ENCODE measurements at regions not wholly inside any gene's neighbourhood (a gene's known extent, or its start where the extent isn't known, plus 50 kb on each side); places are given as distances from the start of the nearest gene placed in this dataset.

DNA sequence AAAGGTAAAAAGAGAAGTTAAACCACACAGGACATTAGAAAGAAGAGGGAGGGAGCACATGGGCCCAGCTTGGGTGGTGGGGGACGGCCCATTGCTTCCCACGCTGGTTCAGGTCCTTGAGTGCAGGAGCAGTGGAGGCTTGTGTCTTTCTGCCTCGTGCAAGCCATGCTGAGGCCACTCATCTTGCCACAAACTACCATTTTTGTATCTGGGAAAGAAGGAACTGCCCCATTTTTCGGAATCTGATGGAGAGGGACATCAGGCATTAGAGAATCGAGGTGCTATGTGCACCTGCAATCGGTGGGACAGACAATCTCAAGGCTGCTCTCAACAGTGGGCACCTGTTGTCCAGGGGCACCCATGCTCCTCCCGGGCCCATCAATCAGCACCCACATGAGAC is 234.5 kb downstream of the KLF13 start:
- intact Hi-C loops (cut with DNase I): no loop called here
- no peak for DNase-seq (ENCODE audit: low spot score)

DNA sequence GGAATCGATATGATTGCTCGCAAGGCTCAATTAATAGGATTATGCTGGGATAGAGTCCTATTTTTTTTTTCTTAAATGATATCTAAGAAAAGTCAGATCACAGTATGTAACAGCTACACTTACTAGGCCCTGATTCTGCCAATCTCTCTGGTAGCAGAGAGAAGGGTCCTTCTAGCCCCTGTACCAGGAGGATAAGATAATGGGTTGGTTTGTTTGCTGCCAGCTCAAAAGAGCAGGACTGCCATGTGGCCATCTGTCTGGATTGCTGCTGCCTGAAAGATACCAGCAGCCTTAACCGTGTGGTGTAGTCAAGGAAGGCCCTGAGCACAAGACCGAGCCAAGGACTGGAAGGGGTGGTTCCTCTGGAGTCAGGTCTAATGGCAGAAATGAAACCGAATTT is 236.4 kb downstream of the KLF13 start:
- DNase-seq (ENCODE audit: low spot score): no peak
- intact Hi-C loops (cut with DNase I): no loop called here

DNA sequence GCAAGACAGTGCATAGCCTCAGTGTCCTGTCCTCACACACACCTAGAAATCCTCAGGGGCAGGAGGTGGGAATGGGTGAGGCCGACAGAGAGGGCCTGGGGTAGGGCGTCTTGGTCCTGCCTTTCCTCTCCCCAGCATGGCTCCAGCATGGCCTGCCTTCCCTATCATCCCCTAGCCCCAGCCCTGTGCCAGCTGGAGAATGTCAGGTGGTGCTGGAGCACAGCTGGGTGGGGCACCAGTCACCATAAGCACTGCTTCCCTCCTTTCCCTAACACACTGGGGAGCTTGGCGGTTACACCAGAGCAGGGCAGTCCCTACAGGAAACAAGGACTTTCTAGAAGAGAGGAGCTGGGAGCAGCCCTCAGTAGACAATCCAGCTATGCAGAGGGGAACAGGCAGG is 236.8 kb downstream of the KLF13 start:
- intact Hi-C loops (cut with DNase I): no loop called here
- DNase-seq (ENCODE audit: low spot score): no peak

DNA sequence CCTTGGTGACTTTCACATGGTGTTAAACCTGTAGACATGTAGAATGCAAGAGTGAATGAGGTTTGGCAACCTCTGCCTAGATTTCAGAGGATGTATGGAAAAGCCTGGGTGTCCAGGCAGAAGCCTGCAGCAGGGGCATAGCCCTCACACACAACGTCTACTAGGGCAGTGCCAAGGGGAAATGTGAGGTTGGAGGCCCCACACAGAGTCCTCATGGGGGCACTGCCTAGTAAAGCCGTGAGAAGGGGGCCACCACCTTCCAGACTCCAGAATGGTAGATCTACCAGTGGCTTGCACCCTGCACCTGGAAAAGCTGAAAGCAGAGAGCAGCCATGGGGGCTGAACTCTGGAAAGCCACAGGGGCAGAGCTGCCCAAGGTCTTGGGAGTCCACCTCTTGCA is 241.2 kb downstream of the KLF13 start:
- intact Hi-C loops (cut with DNase I): no loop called here
- no peak for DNase-seq (ENCODE audit: low spot score)

DNA sequence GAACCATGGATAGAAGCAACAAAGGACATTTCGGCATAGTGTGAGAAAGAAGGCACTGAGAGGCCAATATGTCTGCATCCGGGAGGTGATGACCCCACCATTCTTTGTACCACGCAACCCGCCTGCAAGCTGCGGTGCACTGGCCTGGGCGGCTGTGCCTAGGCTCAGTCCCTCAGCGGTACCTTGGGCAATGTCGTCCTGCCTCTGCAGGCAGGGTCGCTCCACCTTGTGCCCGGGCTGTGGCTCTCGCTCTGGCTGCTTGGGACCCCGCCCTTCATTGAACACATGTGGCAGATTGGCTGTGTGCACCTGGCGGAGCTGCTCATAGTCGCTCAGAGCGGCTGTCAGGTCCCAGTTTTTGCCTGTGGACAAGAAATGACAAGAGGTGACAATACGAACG is 243.2 kb downstream of the KLF13 start:
- no peak for DNase-seq (ENCODE audit: low spot score)
- intact Hi-C loops (cut with DNase I): no loop called here

DNA sequence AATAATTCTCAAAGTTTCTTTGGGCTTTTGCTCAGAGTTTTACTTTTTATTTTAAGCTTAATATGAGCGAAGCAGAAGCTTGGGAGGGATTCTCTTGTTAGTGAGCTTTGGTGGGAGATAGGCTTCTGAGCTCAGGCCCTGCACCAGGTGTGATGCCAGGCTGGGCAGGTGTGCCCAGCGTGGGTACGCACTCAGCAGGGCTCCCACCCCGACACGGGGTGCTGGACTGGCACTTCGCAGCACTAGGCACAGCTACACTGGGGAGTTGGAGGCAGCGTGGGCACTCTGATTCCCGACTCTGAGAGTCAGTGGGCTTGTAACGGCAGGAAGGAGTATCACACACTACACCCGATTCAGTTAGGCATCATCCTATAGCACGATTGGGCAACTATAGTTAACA is 244.0 kb downstream of the KLF13 start:
- intact Hi-C loops (cut with DNase I): no loop called here
- peak; percentile 66 for DNase-seq (ENCODE audit: low spot score)

DNA sequence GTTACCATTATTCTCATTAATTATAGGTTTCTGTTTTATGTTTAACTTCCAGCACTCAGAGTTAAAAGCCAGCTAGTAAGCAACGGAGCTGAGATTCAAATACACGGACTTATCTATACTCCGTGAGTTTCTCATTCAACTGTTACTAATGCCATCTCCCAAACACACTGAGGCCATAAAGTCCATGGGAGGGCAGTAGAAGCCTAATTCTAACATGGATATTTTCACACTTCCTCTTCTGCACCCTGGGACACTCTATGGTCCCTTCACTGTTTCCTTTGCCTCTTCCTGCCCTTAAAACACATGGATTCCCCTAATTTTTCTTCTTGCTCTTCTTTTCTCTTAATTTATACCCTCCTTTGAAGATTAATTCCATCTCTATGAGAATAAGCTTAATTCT is 245.0 kb downstream of the KLF13 start:
- intact Hi-C loops (cut with DNase I): no loop called here
- DNase-seq (ENCODE audit: low spot score): no peak

DNA sequence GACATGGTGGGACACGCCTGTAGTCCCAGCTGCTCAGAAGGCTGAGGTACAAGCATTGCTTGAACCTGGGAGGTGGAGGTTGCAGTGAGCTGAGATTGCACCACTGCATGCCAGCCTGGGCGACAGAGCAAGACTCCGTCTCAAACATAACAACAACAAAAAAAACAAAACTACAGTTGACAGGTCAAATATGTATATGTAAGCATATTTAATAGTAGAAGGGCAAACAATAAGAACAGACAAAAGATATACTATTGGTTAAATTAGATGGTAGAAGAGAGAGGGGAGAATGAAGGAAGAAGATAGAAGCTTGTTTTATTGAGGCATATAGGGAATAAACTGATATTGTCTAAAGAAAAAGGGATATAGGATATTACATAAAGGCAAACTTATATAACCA is 247.1 kb downstream of the KLF13 start:
- intact Hi-C loops (cut with DNase I): no loop called here
- DNase-seq (ENCODE audit: low spot score): no peak

DNA sequence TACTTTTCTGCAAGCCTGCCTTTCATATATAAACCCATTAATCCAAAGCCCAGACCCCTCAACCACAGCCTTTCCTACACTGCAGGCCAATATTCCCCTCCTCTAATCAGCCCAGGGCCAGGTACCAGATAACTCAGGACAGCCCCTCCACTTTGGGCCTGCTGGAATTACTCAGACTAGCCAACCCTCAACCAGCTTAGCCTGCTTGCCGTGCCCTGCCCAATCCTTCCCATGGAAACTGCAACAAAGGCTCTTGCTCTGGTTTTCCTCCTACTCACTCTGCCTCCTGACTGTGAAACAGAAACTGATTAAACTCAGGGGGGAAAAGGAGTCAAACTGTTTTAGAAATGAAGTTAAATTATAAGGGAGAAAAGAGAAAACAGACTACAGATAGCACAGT is 248.1 kb downstream of the KLF13 start:
- DNase-seq (ENCODE audit: low spot score): no peak
- intact Hi-C loops (cut with DNase I): no loop called here

DNA sequence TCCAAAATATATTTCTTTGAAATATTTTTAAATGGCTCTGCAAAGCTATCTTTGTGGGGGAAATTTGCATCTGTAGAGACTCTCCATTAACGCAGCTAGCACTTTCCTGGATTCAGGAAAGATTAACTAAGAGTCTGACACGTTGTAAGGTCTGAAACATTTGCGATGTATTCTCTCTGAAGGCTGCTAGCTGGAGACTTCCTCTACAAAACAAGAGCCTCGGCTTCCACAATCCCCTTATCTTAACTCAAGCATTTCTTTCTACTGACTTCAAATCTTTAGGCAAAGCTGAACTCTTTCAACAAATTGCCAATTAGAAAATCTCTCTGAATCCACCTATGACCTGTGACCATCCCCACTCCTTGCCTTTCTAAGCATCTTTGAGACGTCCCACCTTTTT is 250.5 kb downstream of the KLF13 start:
- DNase-seq (ENCODE audit: low spot score): no peak

DNA sequence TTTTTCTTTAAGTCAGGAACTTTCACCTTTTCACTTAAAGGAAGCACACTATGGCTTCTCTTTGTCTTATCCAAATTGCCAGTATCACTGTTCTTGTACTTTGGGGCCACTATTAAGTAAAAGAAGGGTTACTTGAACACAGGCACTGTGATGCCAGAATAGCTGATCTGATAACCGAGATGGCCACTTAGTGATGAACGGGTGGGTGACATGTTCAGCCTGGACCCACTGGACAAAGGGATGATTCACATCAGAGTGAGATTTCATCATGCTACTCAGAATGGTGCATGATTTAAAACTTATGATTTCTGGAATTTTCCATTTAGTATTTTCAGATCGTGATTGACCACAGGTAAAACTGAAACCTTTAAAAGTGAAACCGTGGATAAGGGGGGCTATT is 252.6 kb downstream of the KLF13 start:
- no peak for DNase-seq (ENCODE audit: low spot score)
- intact Hi-C loops (cut with DNase I): no loop called here

More for the DNA sequence above, 250.5 kb downstream of the KLF13 start:
- intact Hi-C loops (cut with DNase I): no loop called here

DNA sequence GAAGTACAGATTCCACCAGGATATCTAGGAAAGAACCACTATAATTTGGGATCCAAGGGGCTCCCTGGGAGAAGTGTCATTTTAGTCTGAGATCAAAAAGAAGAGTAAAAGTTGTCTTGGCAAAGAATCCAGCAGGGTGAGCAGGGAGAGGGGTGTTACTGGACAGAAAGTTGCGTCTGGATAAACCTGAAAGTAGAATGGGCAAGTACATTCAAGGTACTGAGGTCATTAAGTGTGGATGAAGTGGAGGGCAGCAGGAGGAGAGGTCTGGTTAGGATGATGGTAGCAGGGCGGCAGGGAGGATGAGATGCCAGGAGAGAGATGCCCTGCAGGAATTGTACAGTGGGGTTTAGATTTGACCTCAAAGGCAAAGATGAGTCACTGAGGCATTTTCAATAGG is 253.3 kb downstream of the KLF13 start:
- intact Hi-C loops (cut with DNase I): no loop called here
- no peak for DNase-seq (ENCODE audit: low spot score)

DNA sequence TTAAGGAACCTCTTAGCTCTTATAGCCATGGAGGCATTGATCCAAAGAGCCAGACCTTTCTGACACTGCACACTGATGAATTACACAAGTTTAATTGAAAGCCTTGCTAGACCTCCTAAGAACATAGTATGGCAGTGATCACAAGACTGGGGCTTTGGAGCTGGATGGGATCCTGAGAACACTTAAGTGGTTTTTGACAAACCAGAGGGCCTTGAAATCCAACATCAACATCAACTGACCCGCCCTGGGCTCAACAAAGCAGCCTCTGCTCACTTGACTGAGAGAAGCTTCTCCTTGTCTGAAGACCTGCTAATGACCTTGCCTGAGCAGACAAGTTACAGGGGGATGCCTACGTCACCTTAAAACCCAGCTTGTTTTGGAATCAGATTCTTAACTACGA is 257.6 kb downstream of the KLF13 start:
- no peak for DNase-seq (ENCODE audit: low spot score)
- intact Hi-C loops (cut with DNase I): no loop called here

DNA sequence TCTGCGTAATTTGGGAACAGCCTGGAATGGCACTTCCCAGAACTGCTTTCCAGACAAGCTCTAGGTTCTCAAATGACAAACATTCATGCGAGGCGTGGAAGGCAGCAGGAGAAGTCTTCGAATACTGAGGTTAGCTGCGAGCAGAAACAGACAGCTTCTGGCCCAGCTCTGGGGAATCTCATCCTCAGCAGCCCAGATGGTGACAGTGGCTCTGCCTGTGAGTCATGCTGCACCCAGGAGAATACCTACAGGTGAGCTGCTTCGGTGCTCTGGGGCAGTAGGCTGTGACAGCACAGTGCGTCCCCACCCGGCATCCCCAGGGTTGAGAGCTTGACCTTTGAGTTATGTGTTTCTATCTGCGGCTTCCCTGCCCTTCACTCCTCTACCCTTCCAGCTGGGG is 258.6 kb downstream of the KLF13 start:
- no peak for DNase-seq (ENCODE audit: low spot score)
- intact Hi-C loops (cut with DNase I): no loop called here

DNA sequence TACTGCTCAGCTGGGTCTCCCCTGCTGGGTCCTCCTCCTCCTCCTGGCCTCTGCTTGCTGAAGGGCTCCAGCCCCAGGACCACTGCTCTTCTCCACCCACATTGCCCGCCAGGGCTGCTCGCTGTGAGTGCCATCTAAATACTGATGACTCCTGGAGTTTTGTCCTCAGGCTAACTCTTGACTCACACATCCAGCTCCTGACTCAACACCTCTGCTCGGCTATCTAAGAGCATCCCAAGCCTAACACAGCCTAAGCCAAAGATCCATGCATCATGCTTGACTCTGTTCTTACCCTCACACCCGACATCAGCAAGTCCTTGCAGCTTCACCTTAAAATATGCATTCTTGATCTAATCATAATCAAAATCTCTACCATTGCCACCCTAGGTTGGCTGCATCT is 260.2 kb downstream of the KLF13 start:
- DNase-seq (ENCODE audit: low spot score): no peak
- intact Hi-C loops (cut with DNase I): no loop called here

DNA sequence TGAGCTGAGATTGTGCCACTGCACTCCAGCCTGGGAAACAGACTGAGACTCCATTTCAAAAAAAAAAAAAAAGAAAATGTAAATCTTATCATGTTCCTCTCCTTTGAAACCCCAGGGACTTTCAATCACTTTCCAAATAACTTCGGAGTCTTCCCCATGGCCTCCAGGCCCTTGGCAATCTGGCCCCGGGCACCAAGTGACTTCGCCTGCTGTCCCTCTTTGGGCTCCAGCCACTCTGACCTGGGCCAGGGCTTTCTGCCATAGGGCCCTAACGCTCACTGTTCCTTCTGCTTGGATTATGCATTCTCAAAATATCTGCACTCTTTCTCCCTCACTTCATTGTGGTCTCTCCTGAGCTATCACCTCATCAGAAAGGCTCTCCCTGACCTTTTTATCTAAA is 260.9 kb downstream of the KLF13 start:
- no peak for DNase-seq (ENCODE audit: low spot score)
- intact Hi-C loops (cut with DNase I): no loop called here

DNA sequence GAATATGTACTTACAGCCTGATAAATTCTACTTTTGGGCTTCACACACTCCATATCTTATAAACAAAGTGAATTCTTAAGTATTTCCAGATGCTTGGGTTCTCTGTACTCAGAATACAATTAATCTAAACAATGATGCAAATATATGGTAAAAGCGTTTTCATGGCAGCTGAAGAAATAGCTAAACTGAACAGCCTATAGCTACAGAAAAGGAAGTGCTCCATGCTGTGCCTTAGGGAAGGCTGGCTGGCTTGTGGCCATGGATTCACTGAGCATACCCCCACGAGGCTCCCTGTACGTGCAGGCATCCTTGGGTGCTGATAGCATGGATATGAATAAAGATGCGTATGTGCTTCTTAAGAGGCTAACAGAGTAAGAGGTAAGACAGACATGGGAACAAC is 264.0 kb downstream of the KLF13 start:
- intact Hi-C loops (cut with DNase I): no loop called here
- no peak for DNase-seq (ENCODE audit: low spot score)

DNA sequence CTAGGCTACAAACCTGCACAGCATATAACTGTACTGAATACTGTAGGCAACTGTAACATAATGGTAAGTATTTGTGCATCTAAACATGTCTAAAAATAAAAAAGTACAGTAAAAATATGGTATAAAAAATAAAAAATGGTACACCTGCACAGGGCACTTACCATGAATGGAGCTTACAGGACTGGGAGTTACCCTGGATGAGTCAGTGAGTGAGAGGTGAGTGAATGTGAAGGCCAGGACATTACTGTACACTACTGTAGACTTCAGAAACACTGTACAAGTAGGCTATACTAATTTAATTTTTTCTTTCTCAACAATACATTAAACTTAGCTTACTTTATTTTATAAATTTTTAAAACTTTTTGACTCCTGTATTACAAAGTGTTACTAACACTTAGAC is 265.3 kb downstream of the KLF13 start:
- intact Hi-C loops (cut with DNase I): no loop called here
- DNase-seq (ENCODE audit: low spot score): no peak

DNA sequence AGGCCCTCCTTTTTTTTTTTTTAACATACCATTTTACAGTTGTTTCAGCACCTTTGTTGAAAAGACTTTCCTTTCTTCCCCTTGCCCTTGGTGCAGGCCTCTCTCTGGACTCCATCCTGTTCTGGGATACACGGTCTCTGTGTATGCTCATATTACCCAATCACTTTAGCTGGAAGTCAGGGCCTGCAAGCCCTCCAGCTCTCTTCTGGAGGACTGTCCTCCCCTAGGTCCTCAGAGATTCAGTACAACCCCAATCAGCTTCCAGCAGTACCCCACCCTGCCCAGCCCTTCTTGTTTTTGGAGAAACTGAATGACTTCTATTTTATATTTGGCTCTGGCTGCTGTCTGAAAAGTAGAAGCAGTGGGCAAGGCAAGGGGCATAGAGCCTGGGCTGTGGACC is 270.8 kb downstream of the KLF13 start:
- intact Hi-C loops (cut with DNase I): no loop called here
- DNase-seq (ENCODE audit: low spot score): no peak

DNA sequence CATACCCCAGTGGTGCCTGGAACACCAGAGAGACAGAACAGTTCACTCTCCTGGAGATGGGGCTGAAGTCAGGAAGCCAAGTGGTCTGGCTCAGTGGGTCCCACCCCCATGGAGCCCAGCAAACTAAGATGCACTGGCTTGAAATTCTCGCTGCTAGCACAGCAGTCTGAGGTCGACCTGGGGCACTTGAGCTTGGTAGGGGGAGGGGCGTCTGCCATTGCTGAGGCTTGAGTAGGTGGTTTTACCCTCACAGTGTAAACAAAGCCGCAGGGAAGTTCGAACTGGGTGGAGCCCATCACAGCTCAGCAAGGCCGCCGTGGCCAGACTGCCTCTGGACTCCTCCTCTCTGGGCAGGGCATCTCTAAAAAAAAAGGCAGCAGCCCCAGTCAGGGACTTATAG is 272.0 kb downstream of the KLF13 start:
- intact Hi-C loops (cut with DNase I): no loop called here
- DNase-seq (ENCODE audit: low spot score): no peak

DNA sequence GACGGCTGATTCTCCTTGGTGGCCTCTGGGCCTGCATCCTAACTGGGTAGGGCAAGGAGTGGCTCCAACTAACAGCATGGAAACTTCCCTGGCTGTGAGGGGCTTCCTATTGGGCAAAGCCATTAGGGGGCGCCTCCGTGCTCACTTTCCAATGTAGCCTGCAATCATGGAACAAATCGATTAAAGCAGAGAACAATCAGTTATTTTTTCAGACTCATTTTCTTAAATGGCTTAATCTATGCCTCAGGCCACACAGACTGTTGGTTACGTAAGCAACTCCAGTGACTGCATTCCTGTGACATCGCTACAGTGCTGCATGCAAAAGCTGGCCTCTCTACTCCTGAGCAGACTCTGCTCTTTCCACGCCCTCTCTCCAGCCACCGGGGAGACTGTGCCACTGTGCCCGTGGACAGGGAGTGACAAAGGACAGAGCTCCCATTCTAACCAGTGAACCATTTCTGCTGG is 278.9 kb downstream of the KLF13 start:
- no peak for DNase-seq (ENCODE audit: low spot score)
- intact Hi-C loops (cut with DNase I): no loop called here

DNA sequence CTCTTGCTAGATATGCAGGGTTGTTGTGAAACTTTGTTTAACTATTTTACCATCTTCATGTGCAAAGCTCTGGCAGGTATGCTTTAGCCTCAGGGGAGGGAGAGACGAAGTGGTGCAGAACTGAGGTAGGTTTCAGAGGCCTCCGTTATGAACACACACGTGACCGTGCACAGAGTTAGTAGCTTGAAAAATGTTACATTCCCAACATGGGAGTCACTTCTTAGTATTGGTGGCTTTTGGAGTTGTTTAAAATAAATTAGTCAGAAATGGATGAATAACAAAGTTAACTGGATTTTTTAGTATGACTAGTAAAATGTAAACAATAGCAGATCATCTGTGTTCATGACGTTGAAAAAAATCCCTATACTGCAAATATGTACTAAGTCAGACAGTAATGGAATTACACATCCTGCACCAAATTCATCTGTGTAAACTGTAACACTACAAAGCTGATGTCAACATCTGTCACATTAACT is 279.6 kb downstream of the KLF13 start:
- intact Hi-C loops (cut with DNase I): no loop called here
- DNase-seq (ENCODE audit: low spot score): no peak

Data from posterior vena cava (tissue), 2 donors.